CD4-positive, alpha-beta memory T cell (primary cell): ENCODE measurements at regions not wholly inside any gene's neighbourhood (a gene's known extent, or its start where the extent isn't known, plus 50 kb on each side); places are given as distances from the start of the nearest gene placed in this dataset.

Experiments
- CTCF ChIA-PET: fragments of 350-600 bp; sonication (Branson Sonifier 250); formaldehyde crosslinking; loops from one replicate; lab custom pipeline; 2021; ENCODE audit warnings: inconsistent platforms; ENCODE audit not compliant: partially characterized antibody; lab: Charles Lee
- POLR2A ChIA-PET: fragments of 350-600 bp; sonication (Branson Sonifier 250); formaldehyde crosslinking; loops from one replicate; lab custom pipeline; 2021; ENCODE audit not compliant: partially characterized antibody; lab: Charles Lee
- DNase-seq, 5 donors: peaks; one replicate each; pipeline versions ENCODE4 v3.0.0 to v3.0.0-alpha.2; 2020 to 2022; ENCODE audit warnings: mixed read lengths in 1 of 5
- H3K27ac ChIP-seq: one replicate; pipeline ENCODE4 v1.7.0; 2013; ENCODE audit warnings: low read depth, low read length
- H3K27me3 ChIP-seq: 2 replicates; pipeline ENCODE4 v1.7.0; 2013; ENCODE audit warnings: mild to moderate bottlenecking, low read length, moderate library complexity; ENCODE audit not compliant: insufficient read depth
- H3K36me3 ChIP-seq: 2 replicates; pipeline ENCODE4 v1.7.0; 2013; ENCODE audit warnings: mild to moderate bottlenecking, low read length, moderate library complexity; ENCODE audit not compliant: insufficient read depth
- H3K4me1 ChIP-seq: 2 replicates; pipeline ENCODE4 v1.7.0; 2013; ENCODE audit warnings: mild to moderate bottlenecking, low read length, moderate library complexity; ENCODE audit not compliant: insufficient read depth
- H3K4me3 ChIP-seq, 2 donors: one replicate each; pipeline ENCODE4 v1.7.0; 2013; ENCODE audit warnings: low read length in 2 of 2, mild to moderate bottlenecking in 1 of 2
- H3K9me3 ChIP-seq, 2 donors: one replicate each; pipeline ENCODE4 v1.7.0; 2013; ENCODE audit warnings: low read length in 2 of 2, control low read depth in 1 of 2; ENCODE audit not compliant: control insufficient read depth in 1 of 2
- H3K27ac Mint-ChIP-seq, 7 donors: one replicate each; pipeline ENCODE4 v1.8.0; 2020 to 2021; ENCODE audit warnings: mixed read lengths in 7 of 7, mild to moderate bottlenecking in 6 of 7, inconsistent platforms in 3 of 7, moderate library complexity in 3 of 7
- H3K27me3 Mint-ChIP-seq, 2 donors: one replicate each; pipeline ENCODE4 v1.8.0; 2020 to 2021; ENCODE audit warnings: mixed read lengths in 2 of 2
- H3K36me3 Mint-ChIP-seq, 2 donors: one replicate each; pipeline ENCODE4 v1.8.0; 2020 to 2021; ENCODE audit warnings: mixed read lengths in 2 of 2, inconsistent platforms in 1 of 2, mild to moderate bottlenecking in 1 of 2
- H3K4me1 Mint-ChIP-seq, 4 donors: one replicate each; pipeline ENCODE4 v1.8.0; 2020 to 2021; ENCODE audit warnings: mixed read lengths in 4 of 4, mild to moderate bottlenecking in 1 of 4
- H3K4me3 Mint-ChIP-seq, 8 donors: one replicate each; pipeline ENCODE4 v1.8.0; 2020 to 2021; ENCODE audit warnings: mixed read lengths in 8 of 8, mild to moderate bottlenecking in 7 of 8, moderate library complexity in 6 of 8, inconsistent platforms in 3 of 8
- H3K9me3 Mint-ChIP-seq, 8 donors: one replicate each; pipeline ENCODE4 v1.8.0; 2020 to 2021; ENCODE audit warnings: mixed read lengths in 8 of 8, mild to moderate bottlenecking in 5 of 8, inconsistent platforms in 3 of 8, moderate library complexity in 1 of 8
- intact Hi-C: fragments of 100-400 bp; cut with micrococcal nuclease; formaldehyde crosslinking; loops from one replicate; pipeline ENCODE4 v1.15.1; 2023

- CTCF ChIA-PET = no interaction called here
- Histone ChIP-seq H3K4me1 (no peaks in the 10 kb centered on the region), H3K36me3 (no peaks in the 10 kb centered on the region), H3K9me3 (no peaks in the 10 kb centered on the region), H3K27ac (no peak overlapping the region), H3K4me3 (no peak overlapping the region), H3K27me3 (no peaks in the 10 kb centered on the region)
- Mint-ChIP-seq H3K27ac (no peak overlapping the region), H3K4me3 (no peak overlapping the region), H3K4me1 (no peaks in the 10 kb centered on the region), H3K36me3 (no peaks in the 10 kb centered on the region), H3K27me3 (no peaks in the 10 kb centered on the region), H3K9me3 (peaks cover 0 to 3% (median 0%) of the 10 kb centered on the region in 8 donors)
- no peak for DNase-seq
- intact Hi-C loops = no loop called here
- POLR2A ChIA-PET = no interaction called here
These were observed 1228.0 kb downstream of the RPA4 start for GRCh38 chrX:98111684-98112083.

GRCh38 chrX:98114021-98114420 is 1230.3 kb downstream of the RPA4 start:
- Histone ChIP-seq H3K4me3 (no peak overlapping the region), H3K36me3 (no peaks in the 10 kb centered on the region), H3K9me3 (no peaks in the 10 kb centered on the region), H3K4me1 (no peaks in the 10 kb centered on the region), H3K27me3 (no peaks in the 10 kb centered on the region), H3K27ac (no peak overlapping the region)
- CTCF ChIA-PET = no interaction called here
- no peak for DNase-seq
- Mint-ChIP-seq H3K27ac (no peak overlapping the region), H3K4me3 (no peak overlapping the region), H3K9me3 (peaks cover 0 to 5% (median 0%) of the 10 kb centered on the region in 8 donors), H3K4me1 (no peaks in the 10 kb centered on the region), H3K36me3 (no peaks in the 10 kb centered on the region), H3K27me3 (no peaks in the 10 kb centered on the region)
- POLR2A ChIA-PET = no interaction called here
- intact Hi-C loops = no loop called here

DNA sequence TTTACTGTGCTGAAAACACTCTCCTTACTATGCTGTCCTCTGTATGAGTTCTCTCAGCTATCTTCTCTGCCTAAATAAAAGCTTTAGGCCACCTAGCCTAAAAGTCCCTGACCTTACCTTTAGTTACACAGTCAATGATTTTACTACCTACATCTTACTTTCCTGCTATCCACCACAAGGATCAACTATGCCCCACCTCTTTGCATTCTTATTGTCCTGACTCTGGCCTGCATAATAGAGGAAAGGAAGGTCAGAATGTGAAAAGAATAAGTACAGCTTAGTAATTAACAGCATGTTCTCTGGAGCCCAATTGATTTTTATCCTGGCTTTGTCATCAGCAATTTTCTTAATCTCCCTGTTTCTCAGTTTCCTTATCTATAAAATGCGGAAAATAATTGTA is 1257.8 kb downstream of the RPA4 start:
- ChIA-PET POLR2A (no interaction called here), CTCF (no interaction called here)
- Mint-ChIP-seq H3K9me3 (peaks cover 0 to 8% (median under 1%) of the 10 kb centered on the region in 8 donors), H3K4me1 (no peaks in the 10 kb centered on the region), H3K27ac (no peak overlapping the region), H3K27me3 (no peaks in the 10 kb centered on the region), H3K4me3 (no peak overlapping the region), H3K36me3 (no peaks in the 10 kb centered on the region)
- intact Hi-C loops = no loop called here
- Histone ChIP-seq H3K36me3 (no peaks in the 10 kb centered on the region), H3K4me3 (no peak overlapping the region), H3K4me1 (no peaks in the 10 kb centered on the region), H3K27me3 (no peaks in the 10 kb centered on the region), H3K9me3 (no peaks in the 10 kb centered on the region), H3K27ac (no peak overlapping the region)
- DNase-seq = no peak

DNA sequence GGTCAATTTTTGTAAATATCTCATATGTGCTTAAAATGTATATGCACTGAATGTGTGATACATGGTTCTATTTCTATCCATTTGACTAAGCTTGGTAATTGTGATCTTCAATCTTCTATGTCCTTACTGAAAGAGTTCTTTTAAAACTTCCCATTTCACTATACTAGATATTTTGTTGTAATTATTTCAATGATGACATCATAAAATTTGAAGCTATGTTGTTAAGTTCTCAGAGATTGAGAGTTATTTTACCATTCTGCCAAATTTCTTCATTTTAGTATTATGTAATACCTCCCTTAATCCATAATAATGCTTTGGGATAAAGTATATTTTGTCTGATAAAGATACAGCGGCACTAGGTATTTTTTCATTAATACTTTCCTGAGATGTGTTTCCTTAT is 1307.3 kb downstream of the RPA4 start:
- Histone ChIP-seq H3K27me3 (no peaks in the 10 kb centered on the region), H3K36me3 (no peaks in the 10 kb centered on the region), H3K27ac (no peak overlapping the region), H3K4me1 (no peaks in the 10 kb centered on the region), H3K9me3 (no peaks in the 10 kb centered on the region), H3K4me3 (no peak overlapping the region)
- intact Hi-C loops = no loop called here
- Mint-ChIP-seq H3K9me3 (no peaks in the 10 kb centered on the region), H3K36me3 (no peaks in the 10 kb centered on the region), H3K4me3 (no peak overlapping the region), H3K27ac (no peak overlapping the region), H3K4me1 (no peaks in the 10 kb centered on the region), H3K27me3 (no peaks in the 10 kb centered on the region)
- CTCF ChIA-PET = no interaction called here
- POLR2A ChIA-PET = no interaction called here
- DNase-seq = no peak

GRCh38 chrX:98194036-98194435 is 1310.3 kb downstream of the RPA4 start:
- H3K9me3 ChIP-seq = no peaks in the 10 kb centered on the region
- no peak for DNase-seq
- ChIA-PET POLR2A (no interaction called here), CTCF (no interaction called here)
- Mint-ChIP-seq H3K9me3 (no peaks in the 10 kb centered on the region), H3K27me3 (no peaks in the 10 kb centered on the region), H3K4me1 (no peaks in the 10 kb centered on the region), H3K4me3 (no peak overlapping the region), H3K36me3 (no peaks in the 10 kb centered on the region), H3K27ac (no peak overlapping the region)
- no peaks in the 10 kb centered on the region for H3K27me3 ChIP-seq
- intact Hi-C loops = no loop called here
- H3K4me3 ChIP-seq = no peak overlapping the region
- H3K36me3 ChIP-seq = no peaks in the 10 kb centered on the region
- no peak overlapping the region for H3K27ac ChIP-seq
- H3K4me1 ChIP-seq = no peaks in the 10 kb centered on the region

DNA sequence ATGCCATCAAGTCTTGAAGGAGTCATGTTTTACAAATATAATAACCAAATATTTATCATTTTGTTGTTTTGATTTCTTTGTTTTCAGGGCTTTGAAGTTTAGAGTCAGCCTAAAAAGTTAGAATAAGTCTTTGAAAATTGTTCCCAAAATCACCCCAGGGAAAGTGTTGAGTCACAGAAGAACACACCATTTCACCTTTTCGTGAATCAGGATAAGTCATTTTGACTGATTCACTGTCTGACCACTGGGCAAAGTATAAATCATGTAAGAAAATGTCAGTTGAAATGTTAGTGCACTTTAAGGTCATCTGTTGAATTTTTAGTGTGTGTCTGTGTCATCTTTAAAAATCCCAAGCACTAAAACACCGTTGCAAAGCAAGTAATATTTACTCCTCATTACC is 1320.1 kb downstream of the RPA4 start:
- POLR2A ChIA-PET = no interaction called here
- no peaks in the 10 kb centered on the region for H3K4me1 Mint-ChIP-seq
- Histone ChIP-seq H3K4me3 (no peak overlapping the region), H3K27ac (no peak overlapping the region), H3K27me3 (no peaks in the 10 kb centered on the region), H3K36me3 (no peaks in the 10 kb centered on the region), H3K4me1 (no peaks in the 10 kb centered on the region), H3K9me3 (no peaks in the 10 kb centered on the region)
- H3K27me3 Mint-ChIP-seq = peaks cover 0 to 1% of the 10 kb centered on the region in 2 donors
- CTCF ChIA-PET = no interaction called here
- H3K27ac Mint-ChIP-seq = no peak overlapping the region
- no peaks in the 10 kb centered on the region for H3K36me3 Mint-ChIP-seq
- intact Hi-C loops = no loop called here
- no peak overlapping the region for H3K4me3 Mint-ChIP-seq
- peaks cover 0 to 2% (median 0%) of the 10 kb centered on the region in 8 donors for H3K9me3 Mint-ChIP-seq
- no peak for DNase-seq

DNA sequence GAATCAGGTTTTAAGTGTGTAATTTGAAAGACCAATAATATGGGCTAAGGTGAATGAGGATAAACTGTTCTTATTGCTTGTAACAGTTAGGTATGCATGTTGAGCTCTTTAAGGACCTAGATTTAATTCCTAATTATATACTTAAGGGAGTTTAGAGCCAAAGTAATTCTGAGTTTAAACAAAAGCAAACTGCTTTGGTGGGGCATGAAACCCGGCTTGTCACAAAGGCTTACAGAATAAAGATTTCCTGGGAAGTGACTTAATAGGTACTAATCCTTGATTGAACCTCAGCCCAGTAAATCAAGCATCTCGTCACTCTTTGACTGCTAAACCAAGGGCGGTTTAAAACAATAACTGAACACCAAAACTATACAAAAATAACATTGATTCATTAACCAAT is 1324.2 kb downstream of the RPA4 start:
- POLR2A ChIA-PET = no interaction called here
- H3K36me3 Mint-ChIP-seq = no peaks in the 10 kb centered on the region
- Histone ChIP-seq H3K4me1 (no peaks in the 10 kb centered on the region), H3K27me3 (no peaks in the 10 kb centered on the region), H3K36me3 (no peaks in the 10 kb centered on the region), H3K4me3 (no peak overlapping the region), H3K27ac (no peak overlapping the region), H3K9me3 (no peaks in the 10 kb centered on the region)
- H3K27ac Mint-ChIP-seq = no peak overlapping the region
- H3K4me3 Mint-ChIP-seq = no peak overlapping the region
- intact Hi-C loops = no loop called here
- H3K9me3 Mint-ChIP-seq = peaks cover 0 to 2% (median 0%) of the 10 kb centered on the region in 8 donors
- H3K27me3 Mint-ChIP-seq = no peaks in the 10 kb centered on the region
- no peaks in the 10 kb centered on the region for H3K4me1 Mint-ChIP-seq
- no peak for DNase-seq
- CTCF ChIA-PET = no interaction called here

DNA sequence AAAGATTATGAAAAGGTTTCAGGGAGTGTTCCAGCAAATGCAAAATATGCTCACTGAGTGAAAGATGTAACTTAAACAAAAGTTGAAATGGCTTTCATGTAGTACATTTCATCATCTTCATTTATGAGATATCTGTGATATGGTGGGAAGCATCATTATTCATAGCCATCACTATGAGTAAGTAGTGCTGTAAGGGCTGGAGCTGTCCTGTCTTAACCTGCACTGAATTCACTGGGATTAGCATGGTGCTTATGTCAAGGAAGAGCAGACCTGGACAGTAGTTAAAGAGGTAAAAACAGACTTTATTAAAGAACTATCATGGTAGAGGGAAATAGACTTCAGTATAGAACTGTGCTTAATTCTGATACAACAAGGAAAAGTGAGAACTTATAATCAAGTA is 1347.3 kb downstream of the RPA4 start:
- Mint-ChIP-seq H3K36me3 (no peaks in the 10 kb centered on the region), H3K9me3 (no peaks in the 10 kb centered on the region), H3K27me3 (no peaks in the 10 kb centered on the region), H3K27ac (no peak overlapping the region), H3K4me1 (no peaks in the 10 kb centered on the region), H3K4me3 (no peak overlapping the region)
- Histone ChIP-seq H3K36me3 (no peaks in the 10 kb centered on the region), H3K27ac (no peak overlapping the region), H3K4me1 (no peaks in the 10 kb centered on the region), H3K27me3 (no peaks in the 10 kb centered on the region), H3K9me3 (no peaks in the 10 kb centered on the region), H3K4me3 (no peak overlapping the region)
- no peak for DNase-seq
- intact Hi-C loops = no loop called here
- CTCF ChIA-PET = no interaction called here
- POLR2A ChIA-PET = no interaction called here
